H9 (cell line): ENCODE measurements at regions not wholly inside any gene's neighbourhood (a gene's known extent, or its start where the extent isn't known, plus 50 kb on each side); places are given as distances from the start of the nearest gene placed in this dataset.

Experiments
- DNase-seq: peaks from one replicate; pipeline ENCODE4 v3.0.0-alpha.2; 2017
- H2AFZ ChIP-seq: one replicate; pipeline ENCODE4 v1.6.1; 2013; ENCODE audit warnings: mild to moderate bottlenecking, low read length, control low read depth, moderate library complexity
- H2AK5ac ChIP-seq: 2 replicates; pipeline ENCODE4 v1.6.1; 2013; ENCODE audit warnings: low read length, control low read depth, mixed read lengths; ENCODE audit not compliant: insufficient read length
- H2BK120ac ChIP-seq: one replicate; pipeline ENCODE4 v1.6.1; 2013; ENCODE audit warnings: low read depth, mild to moderate bottlenecking, low read length, control low read depth, inconsistent platforms; ENCODE audit not compliant: poor library complexity, severe bottlenecking
- H2BK12ac ChIP-seq: 2 replicates; pipeline ENCODE4 v1.6.1; 2013; ENCODE audit warnings: low read length, control low read depth, mixed read lengths, low read depth; ENCODE audit not compliant: insufficient read length
- H2BK15ac ChIP-seq: 2 replicates; pipeline ENCODE4 v1.6.1; 2013; ENCODE audit warnings: low read depth, low read length, control low read depth
- H2BK20ac ChIP-seq: one replicate; pipeline ENCODE4 v1.6.1; 2013; ENCODE audit warnings: low read depth, mild to moderate bottlenecking, low read length, control low read depth, inconsistent platforms; ENCODE audit not compliant: poor library complexity, severe bottlenecking
- H2BK5ac ChIP-seq: 2 replicates; pipeline ENCODE4 v1.6.1; 2013; ENCODE audit warnings: low read length, control low read depth, mixed read lengths; ENCODE audit not compliant: insufficient read length
- H3K14ac ChIP-seq: 2 replicates; pipeline ENCODE4 v1.6.1; 2013; ENCODE audit warnings: low read length, control low read depth; ENCODE audit not compliant: insufficient read depth
- H3K18ac ChIP-seq: 2 replicates; pipeline ENCODE4 v1.6.1; 2013; ENCODE audit warnings: low read depth, mild to moderate bottlenecking, mixed read lengths, low read length, control low read depth; ENCODE audit not compliant: insufficient read length
- H3K23ac ChIP-seq: 2 replicates; pipeline ENCODE4 v1.6.1; 2013; ENCODE audit warnings: low read length, control low read depth, mixed read lengths, low read depth; ENCODE audit not compliant: insufficient read length
- H3K23me2 ChIP-seq: 2 replicates; pipeline ENCODE4 v1.6.1; 2013; ENCODE audit warnings: low read depth, mild to moderate bottlenecking, mixed read lengths, low read length, control low read depth; ENCODE audit not compliant: insufficient read length, poor library complexity, severe bottlenecking
- H3K27ac ChIP-seq: 2 replicates; pipeline ENCODE4 v1.5.1; 2013; ENCODE audit warnings: low read length, control low read depth, mixed read lengths, low read depth; ENCODE audit not compliant: insufficient read length
- H3K27me3 ChIP-seq: 2 replicates; pipeline ENCODE4 v1.6.1; 2013; ENCODE audit warnings: low read length, control low read depth, inconsistent platforms; ENCODE audit not compliant: insufficient read depth
- H3K4ac ChIP-seq: 2 replicates; pipeline ENCODE4 v1.6.1; 2013; ENCODE audit warnings: low read depth, mild to moderate bottlenecking, control low read depth, inconsistent platforms, low read length, moderate library complexity
- H3K4me1 ChIP-seq: 2 replicates; pipeline ENCODE4 v1.6.1; 2013; ENCODE audit warnings: low read length, control low read depth, inconsistent platforms; ENCODE audit not compliant: insufficient read depth
- H3K4me2 ChIP-seq: 2 replicates; pipeline ENCODE4 v1.6.1; 2013; ENCODE audit warnings: low read length, control low read depth, mixed read lengths; ENCODE audit not compliant: insufficient read length, insufficient read depth
- H3K56ac ChIP-seq: 2 replicates; pipeline ENCODE4 v1.6.1; 2013; ENCODE audit warnings: low read depth, mild to moderate bottlenecking, mixed read lengths, low read length, control low read depth; ENCODE audit not compliant: insufficient read length
- H3K79me1 ChIP-seq: 2 replicates; pipeline ENCODE4 v1.6.1; 2013; ENCODE audit warnings: low read depth, mild to moderate bottlenecking, moderate library complexity, low read length, control low read depth, inconsistent platforms; ENCODE audit not compliant: insufficient read depth, poor library complexity, severe bottlenecking
- H3K79me2 ChIP-seq: 2 replicates; pipeline ENCODE4 v1.6.1; 2013; ENCODE audit warnings: low read length, control low read depth, inconsistent platforms; ENCODE audit not compliant: insufficient read depth
- H3K9ac ChIP-seq: 2 replicates; pipeline ENCODE4 v1.6.1; 2013; ENCODE audit warnings: low read length, control low read depth, mixed read lengths; ENCODE audit not compliant: insufficient read length; ENCODE audit errors: extremely low read depth
- H3K9me3 ChIP-seq: one replicate; pipeline ENCODE4 v1.6.1; 2013; ENCODE audit warnings: low read depth, low read length, inconsistent platforms; ENCODE audit not compliant: control insufficient read depth
- H3T11ph ChIP-seq: one replicate; pipeline ENCODE4 v1.6.1; 2013; ENCODE audit warnings: mild to moderate bottlenecking, low read length, control low read depth, inconsistent platforms
- H4K20me1 ChIP-seq: one replicate; pipeline ENCODE4 v1.6.1; 2013; ENCODE audit not compliant: control insufficient read depth, insufficient read length, insufficient read depth
- H4K5ac ChIP-seq: 2 replicates; pipeline ENCODE4 v1.6.1; 2013; ENCODE audit warnings: low read depth, mild to moderate bottlenecking, mixed read lengths, low read length, control low read depth; ENCODE audit not compliant: insufficient read length
- H4K8ac ChIP-seq: replicated peaks from 2 replicates; pipeline ENCODE4 v1.6.1; 2013; ENCODE audit warnings: low read length, control low read depth, mixed read lengths, low read depth; ENCODE audit not compliant: insufficient read length
- H4K91ac ChIP-seq: 2 replicates; pipeline ENCODE4 v1.6.1; 2013; ENCODE audit warnings: low read depth, mild to moderate bottlenecking, moderate library complexity, mixed read lengths, low read length, control low read depth; ENCODE audit not compliant: insufficient read length
- H3K27ac Mint-ChIP-seq, 3 experiments: 2 replicates in 2 of 3; 3 replicates in 1 of 3; pipeline ENCODE4 v1.8.0; 2020 to 2021; ENCODE audit warnings: mixed read lengths in 3 of 3, mild to moderate bottlenecking in 1 of 3, moderate library complexity in 1 of 3
- H3K27me3 Mint-ChIP-seq: 2 replicates; pipeline ENCODE4 v1.8.0; 2021; ENCODE audit warnings: low read depth, mild to moderate bottlenecking, moderate library complexity, mixed read lengths
- H3K36me3 Mint-ChIP-seq, 3 experiments: 2 replicates in 2 of 3; 3 replicates in 1 of 3; pipeline ENCODE4 v1.8.0; 2020 to 2021; ENCODE audit warnings: low read depth in 3 of 3, mixed read lengths in 3 of 3; ENCODE audit not compliant: insufficient read depth in 1 of 3
- H3K4me1 Mint-ChIP-seq, 2 experiments: 2 replicates each; pipeline ENCODE4 v1.8.0; 2020; ENCODE audit warnings: mixed read lengths in 2 of 2
- H3K4me3 Mint-ChIP-seq, 2 experiments: 2 replicates in 1 of 2; 3 replicates in 1 of 2; pipeline ENCODE4 v1.8.0; 2020 to 2021; ENCODE audit warnings: mild to moderate bottlenecking in 2 of 2, mixed read lengths in 2 of 2, moderate library complexity in 1 of 2
- H3K9me3 Mint-ChIP-seq, 2 experiments: 2 replicates in 1 of 2; 3 replicates in 1 of 2; pipeline ENCODE4 v1.8.0; 2020; ENCODE audit warnings: mild to moderate bottlenecking in 2 of 2, mixed read lengths in 2 of 2, moderate library complexity in 1 of 2
- WGBS: extraction: QIAGEN DNeasy Blood & Tissue Kit; methylation state at CpG from one replicate; pipeline ENCODE4 v1.1.7; 2013; ENCODE audit warnings: missing lambda C conversion rate, low lambda C conversion rate, mixed read lengths; ENCODE audit not compliant: insufficient read length; ENCODE audit errors: extremely low coverage; 5-methylcytosine and 5-hydroxymethylcytosine counted together
- TF ChIP-seq, protein P1 (sequence below): fragments of 200-600 bp; sonication (generic); conservative IDR thresholded peaks from 3 replicates; pipeline ENCODE4 v1.8.0; 2021; ENCODE audit warnings: antibody characterized with exemption, mild to moderate bottlenecking

DNA sequence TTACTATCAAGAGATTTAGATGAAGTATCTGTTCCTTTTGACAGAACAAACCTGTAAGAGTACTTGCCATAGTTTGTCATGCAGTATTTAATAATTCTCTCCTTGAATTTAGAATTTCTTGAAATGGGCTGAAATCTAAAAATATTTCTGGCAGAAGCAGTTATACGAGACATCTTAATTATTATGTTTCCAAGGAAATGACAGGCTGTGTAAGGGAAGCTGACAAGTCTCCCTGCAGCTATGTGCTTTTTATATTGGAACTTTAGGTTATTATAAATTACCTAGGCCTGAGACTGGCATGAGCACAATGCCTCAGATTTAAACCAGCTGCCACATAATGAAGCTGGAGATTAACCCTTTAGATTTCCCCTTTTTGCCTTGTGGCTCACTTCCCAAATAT is 365.0 kb upstream of the EPHA6 start:
- no peak overlapping the region for H2BK12ac ChIP-seq
- H3K4me2 ChIP-seq, result no peak overlapping the region
- H3T11ph ChIP-seq, result no peak overlapping the region
- no peak overlapping the region for H4K8ac ChIP-seq
- H3K23me2 ChIP-seq, result no peaks in the 10 kb centered on the region
- TF ChIP-seq, protein P1, sequence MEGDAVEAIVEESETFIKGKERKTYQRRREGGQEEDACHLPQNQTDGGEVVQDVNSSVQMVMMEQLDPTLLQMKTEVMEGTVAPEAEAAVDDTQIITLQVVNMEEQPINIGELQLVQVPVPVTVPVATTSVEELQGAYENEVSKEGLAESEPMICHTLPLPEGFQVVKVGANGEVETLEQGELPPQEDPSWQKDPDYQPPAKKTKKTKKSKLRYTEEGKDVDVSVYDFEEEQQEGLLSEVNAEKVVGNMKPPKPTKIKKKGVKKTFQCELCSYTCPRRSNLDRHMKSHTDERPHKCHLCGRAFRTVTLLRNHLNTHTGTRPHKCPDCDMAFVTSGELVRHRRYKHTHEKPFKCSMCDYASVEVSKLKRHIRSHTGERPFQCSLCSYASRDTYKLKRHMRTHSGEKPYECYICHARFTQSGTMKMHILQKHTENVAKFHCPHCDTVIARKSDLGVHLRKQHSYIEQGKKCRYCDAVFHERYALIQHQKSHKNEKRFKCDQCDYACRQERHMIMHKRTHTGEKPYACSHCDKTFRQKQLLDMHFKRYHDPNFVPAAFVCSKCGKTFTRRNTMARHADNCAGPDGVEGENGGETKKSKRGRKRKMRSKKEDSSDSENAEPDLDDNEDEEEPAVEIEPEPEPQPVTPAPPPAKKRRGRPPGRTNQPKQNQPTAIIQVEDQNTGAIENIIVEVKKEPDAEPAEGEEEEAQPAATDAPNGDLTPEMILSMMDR, result no peak
- H3K14ac ChIP-seq, result no peak overlapping the region
- H4K5ac ChIP-seq, result no peak overlapping the region
- no peak for DNase-seq
- no peak overlapping the region for H2BK5ac ChIP-seq
- no peak overlapping the region for H3K23ac ChIP-seq
- no peak overlapping the region for H2BK120ac ChIP-seq
- H4K20me1 ChIP-seq, result no peaks in the 10 kb centered on the region
- H2AK5ac ChIP-seq, result no peak overlapping the region
- no peaks in the 10 kb centered on the region for H3K4me1 ChIP-seq
- Mint-ChIP-seq H3K4me3 (no peak overlapping the region), H3K27me3 (no peaks in the 10 kb centered on the region), H3K27ac (peak overlapping the region in 2 of 3 experiments; percentile 57 to 74; a peak in 2 of 7 replicates), H3K4me1 (peaks cover 6 to 10% of the 10 kb centered on the region in 2 experiments), H3K36me3 (peaks cover 0 to 2% (median 0%) of the 10 kb centered on the region in 3 experiments; a peak in 1 of 7 replicates), H3K9me3 (no peaks in the 10 kb centered on the region)
- H2BK20ac ChIP-seq, result no peak overlapping the region
- no peaks in the 10 kb centered on the region for H3K79me1 ChIP-seq
- no peak overlapping the region for H3K56ac ChIP-seq
- WGBS, result no CpG with 5 or more reads among the region's 1 CpG
- no peak overlapping the region for H3K27ac ChIP-seq
- H2AFZ ChIP-seq, result no peak overlapping the region
- no peak overlapping the region for H2BK15ac ChIP-seq
- H3K79me2 ChIP-seq, result no peaks in the 10 kb centered on the region
- no peak overlapping the region for H3K18ac ChIP-seq
- no peak overlapping the region for H3K4ac ChIP-seq
- no peak overlapping the region for H4K91ac ChIP-seq
- H3K9ac ChIP-seq, result no peak overlapping the region
- no peaks in the 10 kb centered on the region for H3K9me3 ChIP-seq
- H3K27me3 ChIP-seq, result no peaks in the 10 kb centered on the region
